ENCODE measurements at regions not wholly inside any gene's neighbourhood (a gene's known extent, or its start where the extent isn't known, plus 50 kb on each side); places are given as distances from the start of the nearest gene placed in this dataset.

DNA sequence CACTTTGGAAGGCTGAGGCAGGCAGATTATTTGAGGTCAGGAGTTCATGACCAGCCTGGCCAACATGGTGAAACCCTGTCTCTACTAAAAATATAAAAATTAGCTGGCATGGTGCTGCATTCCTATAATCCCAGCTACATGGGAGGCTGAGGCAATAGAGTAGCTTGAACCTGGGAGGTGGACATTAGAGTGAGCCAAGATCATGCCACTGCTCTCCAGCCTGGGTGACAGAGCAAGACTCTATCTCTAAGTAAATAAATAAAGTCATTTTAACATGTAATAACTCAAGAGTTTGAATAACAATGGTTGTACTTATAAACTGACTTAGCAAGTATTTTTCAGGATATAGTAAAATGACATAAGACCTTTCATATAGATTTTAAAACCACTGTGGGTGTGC, 169.3 kb upstream of the FN1 start:
- no peak for DNase-seq (ENCODE audit: low read depth)

DNA sequence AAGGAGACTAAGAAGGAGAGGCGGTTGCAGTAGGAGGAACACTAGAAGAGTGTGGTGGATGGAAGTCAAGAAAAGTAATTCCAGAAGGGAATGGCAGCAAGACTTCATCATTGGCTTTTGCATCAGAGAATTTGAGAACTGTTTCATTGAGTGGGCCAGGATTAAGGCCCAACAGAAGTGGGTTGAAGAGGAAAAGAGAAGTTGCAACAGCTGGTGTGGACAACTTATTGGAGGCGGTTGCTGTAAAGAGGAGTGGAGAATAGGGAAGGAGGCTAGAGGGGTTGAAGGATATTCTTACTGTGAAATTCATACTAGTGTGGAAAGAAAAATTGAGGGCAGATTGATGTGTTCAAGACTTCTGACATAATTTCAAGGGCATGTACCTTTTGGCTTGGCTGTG, 168.7 kb upstream of the FN1 start:
- no peak for DNase-seq (ENCODE audit: low read depth)

DNA sequence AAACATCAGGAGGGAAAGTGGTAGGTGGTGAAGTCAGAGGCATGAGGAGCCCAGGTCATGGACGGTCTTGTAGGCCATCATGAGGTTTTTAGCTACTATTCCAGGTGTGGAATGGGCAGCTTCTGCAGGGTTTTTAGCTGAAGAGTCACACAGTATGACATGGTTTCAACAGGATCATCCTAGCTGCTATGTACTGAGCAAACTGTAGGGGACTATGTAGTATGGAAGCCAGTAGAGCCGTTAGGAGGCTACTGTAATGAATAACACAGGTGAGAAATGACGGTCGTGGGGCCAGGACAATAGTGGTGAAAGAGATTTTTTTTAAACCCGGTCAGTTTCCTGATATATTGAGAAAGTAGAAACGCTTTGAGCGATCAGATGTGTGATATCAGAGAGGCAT, 167.6 kb upstream of the FN1 start:
- no peak for DNase-seq (ENCODE audit: low read depth)

DNA sequence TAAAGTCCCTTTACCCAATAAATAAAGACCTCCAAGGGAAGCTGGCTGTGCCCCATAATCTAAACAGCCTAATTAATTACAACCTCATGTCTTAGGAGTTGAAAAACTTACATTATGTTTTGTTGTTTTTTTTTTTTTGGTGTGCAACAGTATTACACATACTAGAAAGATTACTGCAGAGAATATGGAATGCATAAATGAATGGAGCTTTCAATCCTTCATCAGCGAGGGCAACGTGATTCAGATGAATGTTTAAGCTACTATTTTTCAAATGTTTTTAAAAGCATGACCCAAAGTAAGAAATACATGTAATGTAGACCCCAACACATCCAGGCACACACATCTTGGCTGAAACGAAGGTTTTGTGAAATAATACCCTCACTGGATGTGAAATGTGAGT, 167.1 kb upstream of the FN1 start:
- DNase-seq (ENCODE audit: low read depth) = no peak

DNA sequence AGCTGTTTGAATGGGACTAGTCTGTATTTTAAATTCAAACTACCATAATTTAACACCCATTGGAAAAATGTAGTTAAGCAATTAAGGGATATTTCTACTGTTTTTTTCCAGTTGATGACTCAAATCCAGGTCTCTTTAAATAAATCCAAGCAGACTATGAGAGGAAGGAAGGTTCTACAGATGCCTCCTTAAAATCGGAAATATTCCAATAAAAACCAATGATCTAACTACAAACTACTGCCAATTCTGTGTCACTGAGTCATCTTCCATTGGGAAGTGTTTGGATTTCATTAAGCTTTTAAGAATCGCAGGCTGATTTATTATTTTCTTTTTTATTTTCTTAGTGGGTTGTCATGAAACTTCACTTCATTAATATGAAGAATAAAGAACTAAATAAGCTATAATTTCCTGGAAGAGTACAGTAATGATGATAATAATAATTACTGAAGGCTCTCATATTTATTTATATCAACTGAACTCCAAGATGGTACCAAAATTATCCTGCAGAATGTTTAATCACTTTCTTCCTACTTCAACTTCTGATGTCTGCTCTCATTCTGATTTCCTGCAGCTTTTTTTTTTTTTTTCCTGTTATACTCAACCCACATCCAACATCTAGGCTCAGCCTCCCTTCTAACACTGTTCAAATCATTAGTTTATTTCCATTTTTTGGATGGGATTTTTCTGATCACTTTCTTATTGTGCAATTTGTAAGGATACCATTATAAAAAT, 166.3 kb upstream of the FN1 start:
- DNase-seq (ENCODE audit: low read depth) = peak; percentile 28

GRCh38 chr2:215601526-215601925, 165.7 kb upstream of the FN1 start:
- no peak for DNase-seq (ENCODE audit: low read depth)

DNA sequence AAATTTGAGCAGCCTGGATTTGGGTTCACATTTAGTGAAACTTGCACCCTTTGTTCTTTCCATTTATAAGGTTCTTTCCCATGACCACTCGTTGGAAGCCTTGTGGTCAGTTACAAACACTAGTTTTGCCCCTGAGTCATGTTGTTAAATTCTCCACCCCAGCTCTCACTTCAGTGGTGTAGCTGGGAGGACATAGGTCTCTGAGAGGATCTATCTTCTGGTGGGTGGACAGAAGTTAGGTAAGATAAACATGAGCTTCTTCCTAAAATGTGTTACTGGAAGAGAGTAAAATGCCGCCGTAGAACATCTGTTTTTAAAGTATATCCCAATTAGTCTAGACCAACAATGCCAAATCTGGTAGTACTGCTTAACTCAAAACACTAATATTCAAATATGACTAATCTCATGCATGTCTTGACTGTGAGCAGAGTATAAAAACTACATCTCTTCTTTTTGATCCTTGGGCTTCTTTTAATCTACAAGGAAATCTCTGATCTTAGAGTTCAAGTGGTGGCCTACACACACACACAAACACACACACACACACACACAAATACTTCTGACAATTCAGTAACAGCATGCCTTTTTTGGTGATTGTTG, 162.6 kb upstream of the FN1 start:
- peak; percentile 89 for DNase-seq (ENCODE audit: low read depth)

DNA sequence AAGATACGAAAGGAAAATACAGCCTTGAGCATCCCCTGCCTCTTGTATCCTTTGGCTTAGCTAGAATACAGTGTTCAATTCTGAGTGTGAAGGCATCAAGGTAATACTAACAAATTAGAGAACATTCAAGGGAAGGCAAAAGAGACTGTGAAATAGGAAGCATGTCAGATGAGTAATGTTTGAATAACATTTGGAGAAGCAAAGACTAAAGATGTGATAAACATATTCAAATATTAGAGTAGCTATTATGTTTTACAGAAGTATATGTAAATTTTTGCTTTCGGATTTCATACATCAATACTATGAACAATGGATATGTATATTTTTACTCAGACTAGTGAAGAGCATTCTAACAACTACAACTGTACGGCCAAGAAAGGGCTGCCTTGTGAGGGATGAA, 161.7 kb upstream of the FN1 start:
- DNase-seq (ENCODE audit: low read depth) = no peak

- peak; percentile 45 for DNase-seq (ENCODE audit: low read depth)
Observed at GRCh38 chr2:215594766-215595165, 158.9 kb upstream of the FN1 start.

GRCh38 chr2:215590010-215590745, 154.3 kb upstream of the FN1 start:
- DNase-seq (ENCODE audit: low read depth) = peak; percentile 72

DNA sequence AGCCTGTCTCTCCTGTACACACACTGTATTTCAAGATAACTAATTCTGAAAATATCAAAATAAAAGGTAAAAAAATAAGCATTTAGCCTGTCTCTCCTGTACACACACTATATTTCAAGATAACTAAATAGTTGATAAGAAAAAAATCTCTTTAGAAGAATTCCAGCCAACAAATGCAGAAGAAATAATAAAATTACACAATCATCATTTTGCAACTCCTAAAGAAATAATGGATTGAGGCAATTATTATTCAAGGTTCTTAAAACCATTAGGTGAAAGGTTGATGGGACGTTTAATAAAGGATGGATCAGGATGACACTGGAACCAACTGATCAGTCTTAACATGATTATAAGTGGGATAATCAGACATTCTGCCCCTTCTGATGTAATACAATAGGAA, 148.0 kb upstream of the FN1 start:
- DNase-seq (ENCODE audit: low read depth) = no peak

DNA sequence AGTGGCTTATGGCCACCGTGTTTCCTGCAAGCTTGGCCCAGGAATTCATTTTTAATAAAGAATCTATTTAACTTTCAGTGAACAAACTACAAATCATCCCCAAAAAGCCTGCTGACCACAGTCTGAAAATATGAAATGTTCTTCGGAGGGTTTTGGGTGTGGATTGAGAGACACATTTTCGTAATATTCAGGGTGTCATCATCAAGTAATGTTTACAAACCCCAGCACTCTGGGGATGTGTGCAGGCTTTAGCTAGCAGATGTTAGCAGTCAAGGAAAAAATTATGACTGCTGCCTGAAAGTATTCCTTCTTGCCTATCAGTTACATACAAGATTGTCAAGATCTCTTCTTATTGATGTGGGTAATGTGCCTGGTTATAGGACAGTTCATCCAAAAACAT, 143.9 kb upstream of the FN1 start:
- DNase-seq (ENCODE audit: low read depth) = peak; percentile 96

- peak; percentile 35 for DNase-seq (ENCODE audit: low read depth)
Observed at GRCh38 chr2:215577356-215577755, 141.5 kb upstream of the FN1 start.

DNA sequence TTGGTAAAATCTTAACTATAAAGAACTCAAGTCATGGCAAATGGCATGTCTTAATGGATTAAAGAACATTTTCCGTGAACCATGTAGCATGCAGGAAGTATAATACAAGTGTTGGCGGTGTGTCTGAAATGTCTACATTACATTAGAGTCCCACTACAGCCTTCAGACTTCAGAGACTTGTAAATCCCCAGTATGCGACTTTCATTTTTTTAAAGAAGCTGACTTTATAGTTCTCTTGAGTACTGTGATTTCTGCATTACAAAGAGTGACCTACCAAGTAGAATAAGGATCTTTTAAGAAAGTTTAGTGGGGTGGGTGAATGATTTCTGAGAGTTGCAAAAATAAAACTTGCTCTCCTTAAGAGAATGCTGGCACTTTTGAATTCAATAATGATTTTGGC, 140.7 kb upstream of the FN1 start:
- no peak for DNase-seq (ENCODE audit: low read depth)

GRCh38 chr2:215573496-215573895, 137.6 kb upstream of the FN1 start:
- no peak for DNase-seq (ENCODE audit: low read depth)

DNA sequence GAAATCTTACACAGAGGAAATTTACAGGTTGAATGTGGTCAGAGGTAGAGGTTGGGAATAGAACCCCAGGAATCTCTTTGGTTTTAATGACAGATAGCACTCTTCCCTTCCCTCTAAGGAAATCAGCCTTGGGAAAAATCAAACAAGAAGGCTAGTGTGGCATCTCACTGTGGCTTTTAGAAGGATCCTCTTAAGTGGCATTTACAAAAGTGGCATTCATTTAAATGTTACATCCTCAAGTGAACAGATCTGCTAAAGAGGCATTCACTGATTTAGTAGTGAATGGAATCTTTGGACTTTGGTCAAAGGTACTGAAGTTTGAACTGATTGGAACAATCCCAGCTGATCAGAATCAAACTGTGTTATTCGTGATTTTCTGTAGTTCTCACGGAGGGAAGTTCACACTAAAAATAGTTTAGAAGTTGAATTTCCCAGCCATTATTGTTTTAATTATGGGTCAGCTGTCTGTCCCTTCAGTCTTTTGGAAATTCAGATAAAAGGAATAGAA, 136.5 kb upstream of the FN1 start:
- DNase-seq (ENCODE audit: low read depth) = no peak

DNA sequence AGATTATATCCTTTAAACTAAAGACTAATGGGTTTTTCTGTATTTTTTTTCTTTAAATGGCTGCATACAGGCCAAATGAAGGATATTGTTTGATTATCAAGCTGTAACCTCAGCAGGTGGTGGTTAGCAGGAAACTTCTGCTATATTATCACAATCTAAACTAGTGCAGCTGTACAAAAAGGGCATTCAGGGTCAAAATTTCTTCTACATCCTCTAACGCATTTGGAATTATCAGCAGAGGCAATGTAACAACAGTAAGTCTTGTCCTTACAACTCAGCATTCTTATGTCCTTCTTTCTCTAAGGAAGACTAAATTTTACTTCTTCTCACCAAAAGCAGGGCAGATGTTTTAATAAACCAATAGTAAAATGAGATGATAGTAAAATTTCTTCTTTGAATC, 135.8 kb upstream of the FN1 start:
- DNase-seq (ENCODE audit: low read depth) = no peak

DNA sequence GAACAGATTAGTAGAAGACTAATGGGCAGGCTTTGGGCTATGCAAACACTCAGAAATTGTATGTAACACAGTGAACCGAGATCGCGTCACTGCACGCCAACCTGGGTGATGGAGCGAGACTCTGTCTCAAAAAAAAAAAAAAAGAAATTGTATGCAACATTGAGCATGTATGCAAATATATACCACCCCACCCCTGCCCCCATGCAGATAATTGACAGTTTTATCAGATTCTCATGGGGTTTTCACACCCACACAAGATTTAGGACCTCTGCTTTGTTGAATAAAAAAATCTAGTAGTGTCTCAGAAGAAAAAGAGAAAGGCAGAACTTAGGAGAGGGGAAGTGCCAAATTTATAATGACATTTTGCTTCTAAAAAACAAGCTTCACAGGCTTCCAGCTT, 131.6 kb upstream of the FN1 start:
- DNase-seq (ENCODE audit: low read depth) = no peak

- DNase-seq (ENCODE audit: low read depth) = no peak
Observed at GRCh38 chr2:215565897-215566296, 130.0 kb upstream of the FN1 start.

GRCh38 chr2:215557701-215558100, 121.8 kb upstream of the FN1 start:
- no peak for DNase-seq (ENCODE audit: low read depth)

- DNase-seq (ENCODE audit: low read depth) = no peak
Observed at GRCh38 chr2:215556979-215557378, 121.1 kb upstream of the FN1 start.

- no peak for DNase-seq (ENCODE audit: low read depth)
Observed at GRCh38 chr2:215554689-215555498, 119.0 kb upstream of the FN1 start.

Data from LHCN-M2 (cell line).